Hypothalamus (tissue), 51 donors: ENCODE measurements at regions not wholly inside any gene's neighbourhood (a gene's known extent, or its start where the extent isn't known, plus 50 kb on each side); places are given as distances from the start of the nearest gene placed in this dataset.
A peak's percentile ranks its signal among the peaks of the same experiment; 100 is the strongest.
"Not testable (repeated sequence)": the region's sequence is repeated elsewhere in the genome, so short reads cannot be mapped to it uniquely, and the experiment has no call there.

Experiments used
- DNase-seq, 51 donors: peaks; one replicate each; lab custom pipeline; 2025; lab: John Stamatoyannopoulos, UW

GRCh38 chr22:22697377-22698117 lies 53.1 kb downstream of the GGTLC2 start:
- no peak for DNase-seq

DNA sequence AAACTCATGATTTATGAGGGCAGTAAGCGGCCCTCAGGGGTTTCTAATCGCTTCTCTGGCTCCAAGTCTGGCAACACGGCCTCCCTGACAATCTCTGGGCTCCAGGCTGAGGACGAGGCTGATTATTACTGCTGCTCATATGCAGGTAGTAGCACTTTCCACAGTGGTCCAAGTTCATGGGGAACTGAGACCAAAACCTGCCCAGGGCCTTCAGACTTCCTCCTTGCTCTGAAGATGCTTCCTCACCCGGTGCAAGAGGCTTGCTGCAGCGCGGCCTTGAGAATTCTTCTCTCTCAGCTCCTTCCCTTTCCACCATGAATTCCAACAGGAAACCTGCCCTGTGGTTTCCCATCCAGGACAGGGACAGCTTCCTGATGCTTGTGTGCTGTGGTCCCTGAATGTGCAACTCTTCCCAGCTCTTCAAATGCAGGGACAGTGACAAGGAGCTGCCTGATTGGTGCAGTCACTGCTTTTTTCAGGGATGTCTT lies 53.9 kb downstream of the GGTLC2 start:
- peak in 1 of 51 donors; percentile 3 for DNase-seq

DNA sequence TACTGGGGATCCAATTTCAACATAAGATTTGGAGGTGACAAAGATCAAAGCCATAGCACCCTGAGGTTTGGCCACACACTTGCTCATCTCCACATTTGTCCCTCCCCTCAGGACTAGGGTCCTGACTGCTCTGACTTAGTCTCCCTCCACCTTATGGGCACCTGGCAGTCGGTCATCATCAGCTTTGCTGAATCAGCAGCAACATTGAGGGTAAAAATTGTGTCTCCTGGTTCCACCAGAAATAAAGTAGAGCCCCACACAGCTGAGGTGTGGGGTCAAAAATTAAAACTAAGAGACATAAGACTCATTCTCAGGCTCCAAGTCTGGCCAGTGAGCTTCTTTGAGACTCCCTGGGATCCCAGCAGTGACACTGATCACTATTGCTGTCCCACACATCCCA lies 56.2 kb downstream of the GGTLC2 start:
- DNase-seq, result no peak

DNA sequence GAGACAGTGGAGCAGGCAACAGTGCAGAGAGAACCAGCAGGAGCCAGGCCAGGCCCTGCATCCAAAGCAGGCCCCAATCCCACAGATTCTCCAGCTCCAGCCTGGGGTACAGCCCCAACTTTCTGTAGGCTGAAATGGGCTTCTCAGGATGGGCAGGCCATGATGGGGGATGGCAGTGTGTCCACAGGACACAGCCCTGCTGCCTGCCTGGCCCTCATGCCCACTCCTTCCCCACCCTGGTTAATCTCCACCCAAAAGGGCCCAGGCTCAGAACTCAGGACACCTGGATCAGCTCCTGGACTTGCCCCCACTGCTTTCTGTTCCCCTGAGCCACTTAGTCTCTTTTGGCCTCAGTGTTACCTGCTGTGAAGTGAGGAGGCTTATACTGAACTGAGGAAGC lies 57.1 kb downstream of the GGTLC2 start:
- DNase-seq, result not testable (repeated sequence)

- DNase-seq, result no peak
Observed at GRCh38 chr22:22702237-22703202, 58.1 kb downstream of the GGTLC2 start.

DNA sequence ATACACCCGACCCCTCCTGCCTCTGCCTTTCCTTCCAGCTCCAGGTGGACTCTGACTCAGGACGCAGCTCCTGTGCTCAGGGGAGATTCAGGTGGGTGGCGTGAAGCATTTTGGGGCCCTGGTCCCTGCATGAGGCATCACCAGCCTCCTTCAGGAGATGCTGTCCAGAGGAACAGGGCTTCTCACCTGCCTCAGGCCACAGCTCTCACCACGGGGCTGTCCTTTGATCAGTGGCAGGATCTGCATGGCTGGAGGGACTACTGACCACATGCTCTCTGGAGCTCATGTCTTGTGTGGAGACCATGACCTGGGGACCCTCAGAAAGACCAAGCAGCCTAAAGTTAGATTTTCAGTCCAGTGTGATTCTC lies 58.8 kb downstream of the GGTLC2 start:
- DNase-seq, result no peak

DNA sequence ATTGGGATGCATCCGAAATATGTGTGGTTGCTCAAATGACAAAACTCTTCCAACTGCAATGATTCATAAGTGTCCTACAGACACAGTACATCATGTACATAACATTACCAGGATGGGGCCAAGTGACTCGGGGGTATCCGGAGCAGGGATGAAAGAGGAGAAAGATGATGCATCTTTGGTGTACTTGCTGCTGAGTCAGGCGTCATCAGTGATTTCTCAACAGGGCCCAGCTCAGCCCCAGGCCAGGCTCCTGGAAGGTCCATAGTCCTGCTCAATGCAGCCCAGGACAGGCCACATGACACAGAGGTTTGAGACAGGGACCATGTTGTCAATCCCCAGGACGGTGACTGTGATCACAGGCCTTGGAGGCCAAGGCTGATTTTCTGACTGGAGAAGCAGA lies 59.3 kb downstream of the GGTLC2 start:
- DNase-seq, result no peak

DNA sequence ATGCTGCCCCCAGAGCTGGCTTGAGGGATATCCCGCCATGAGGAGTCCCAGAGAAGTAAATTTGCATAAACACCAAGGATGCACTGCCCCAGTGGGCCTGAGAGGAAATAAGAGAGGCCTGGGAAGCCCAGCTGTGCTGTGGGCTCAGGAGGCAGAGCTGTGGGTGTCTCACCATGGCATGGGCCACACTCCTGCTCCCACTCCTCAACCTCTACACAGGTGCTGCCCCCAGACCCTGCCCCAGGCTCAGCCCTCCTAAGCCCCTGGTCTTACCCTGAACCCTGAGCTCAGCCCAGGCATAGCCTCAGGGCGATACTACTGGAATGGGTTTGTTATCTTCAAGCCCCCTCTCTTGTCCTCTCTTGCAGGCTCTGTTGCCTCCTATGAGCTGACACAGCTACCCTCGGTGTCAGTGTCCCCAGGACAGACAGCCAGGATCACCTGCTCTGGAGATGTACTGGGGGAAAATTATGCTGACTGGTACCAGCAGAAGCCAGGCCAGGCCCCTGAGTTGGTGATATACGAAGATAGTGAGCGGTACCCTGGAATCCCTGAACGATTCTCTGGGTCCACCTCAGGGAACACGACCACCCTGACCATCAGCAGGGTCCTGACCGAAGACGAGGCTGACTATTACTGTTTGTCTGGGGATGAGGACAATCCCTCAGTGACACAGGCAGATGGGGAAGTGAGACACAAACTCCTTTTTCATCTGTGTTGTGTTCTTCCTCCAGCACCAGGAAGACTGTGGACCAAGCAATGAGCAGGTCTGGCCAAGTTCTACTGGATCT lies 59.9 kb downstream of the GGTLC2 start:
- DNase-seq, result no peak

- DNase-seq, result no peak
Observed at GRCh38 chr22:22705328-22706100, 61.1 kb downstream of the GGTLC2 start.

- DNase-seq, result no peak
Observed at GRCh38 chr22:22706253-22706915, 62.0 kb downstream of the GGTLC2 start.

DNA sequence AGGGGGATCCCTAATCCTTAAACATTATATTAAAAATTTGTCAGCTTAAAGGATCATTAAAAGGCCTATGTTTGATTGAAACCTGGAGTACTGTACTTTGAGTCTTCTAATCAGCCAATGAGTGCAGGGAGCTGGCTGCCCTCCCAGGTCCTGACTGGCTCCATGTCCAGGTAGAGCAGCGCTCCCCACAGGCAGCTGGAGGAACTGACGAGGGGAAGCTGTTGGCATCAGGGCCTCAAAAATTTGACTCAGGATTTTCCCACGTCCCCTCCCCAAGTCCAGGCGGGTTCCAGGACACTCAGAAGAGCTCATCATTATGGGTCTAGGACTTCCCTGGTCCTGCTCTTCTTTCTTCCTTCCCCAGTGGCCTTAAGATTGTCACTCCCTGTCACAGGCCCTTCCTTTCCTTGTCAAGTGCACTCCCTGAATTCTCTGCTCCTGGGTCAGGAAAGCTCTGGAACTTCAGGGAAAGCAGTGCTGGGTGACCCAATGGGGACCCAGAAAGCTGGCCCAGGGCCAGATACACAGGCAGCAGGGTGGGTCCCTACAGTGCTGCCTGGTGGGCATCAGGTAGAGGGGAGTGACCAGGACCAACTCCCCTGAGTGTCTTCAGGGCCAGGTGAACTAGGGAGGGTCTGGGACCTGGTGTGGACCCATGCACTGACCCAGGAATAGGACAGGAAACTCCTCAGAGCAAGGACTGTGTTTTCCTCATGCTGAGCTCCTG lies 65.5 kb downstream of the GGTLC2 start:
- no peak for DNase-seq

- peak in 30 of 51 donors; percentile 5 to 66 (median 22) for DNase-seq
Observed at GRCh38 chr22:22710719-22711531, 66.5 kb downstream of the GGTLC2 start.

DNA sequence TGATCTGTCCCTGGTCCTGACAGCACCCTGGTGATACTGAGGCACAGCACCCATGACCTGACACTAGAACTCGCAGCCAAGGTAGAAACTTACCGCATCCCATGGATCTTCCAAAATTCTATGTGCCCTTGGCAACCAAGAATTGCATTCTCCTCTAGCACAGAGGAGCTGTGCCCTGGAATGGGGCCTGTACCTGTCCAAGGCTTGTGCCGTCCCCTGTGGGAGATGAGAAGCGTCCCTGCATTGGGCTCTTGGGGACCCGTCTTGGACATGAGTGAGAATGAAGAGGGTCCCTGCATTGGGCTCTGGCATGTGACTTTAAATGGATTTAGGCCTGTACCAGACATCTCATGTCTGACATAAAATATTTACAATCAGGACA lies 67.1 kb downstream of the GGTLC2 start:
- DNase-seq, result no peak

GRCh38 chr22:22712092-22712658 lies 67.8 kb downstream of the GGTLC2 start:
- no peak for DNase-seq

DNA sequence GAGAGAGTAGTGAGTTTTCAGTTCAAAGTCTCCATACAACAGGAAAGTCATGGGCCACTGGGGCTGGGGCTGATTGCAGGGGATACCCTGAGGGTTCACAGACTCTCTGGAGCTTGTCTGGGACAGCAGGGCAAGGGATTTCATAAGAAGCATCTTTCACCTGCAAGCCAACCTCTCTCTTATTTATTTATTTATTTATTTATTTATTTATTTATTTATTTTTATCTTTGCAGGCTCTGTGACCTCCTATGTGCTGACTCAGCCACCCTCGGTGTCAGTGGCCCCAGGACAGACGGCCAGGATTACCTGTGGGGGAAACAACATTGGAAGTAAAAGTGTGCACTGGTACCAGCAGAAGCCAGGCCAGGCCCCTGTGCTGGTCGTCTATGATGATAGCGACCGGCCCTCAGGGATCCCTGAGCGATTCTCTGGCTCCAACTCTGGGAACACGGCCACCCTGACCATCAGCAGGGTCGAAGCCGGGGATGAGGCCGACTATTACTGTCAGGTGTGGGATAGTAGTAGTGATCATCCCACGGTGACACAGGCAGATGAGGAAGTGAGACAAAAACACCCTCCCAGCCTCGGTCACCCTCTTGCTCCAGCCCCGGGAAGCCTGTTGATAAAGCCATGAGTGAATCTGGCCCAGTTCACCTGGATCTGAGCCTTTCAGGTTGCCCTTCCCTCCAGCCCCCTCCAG lies 68.4 kb downstream of the GGTLC2 start:
- no peak for DNase-seq

DNA sequence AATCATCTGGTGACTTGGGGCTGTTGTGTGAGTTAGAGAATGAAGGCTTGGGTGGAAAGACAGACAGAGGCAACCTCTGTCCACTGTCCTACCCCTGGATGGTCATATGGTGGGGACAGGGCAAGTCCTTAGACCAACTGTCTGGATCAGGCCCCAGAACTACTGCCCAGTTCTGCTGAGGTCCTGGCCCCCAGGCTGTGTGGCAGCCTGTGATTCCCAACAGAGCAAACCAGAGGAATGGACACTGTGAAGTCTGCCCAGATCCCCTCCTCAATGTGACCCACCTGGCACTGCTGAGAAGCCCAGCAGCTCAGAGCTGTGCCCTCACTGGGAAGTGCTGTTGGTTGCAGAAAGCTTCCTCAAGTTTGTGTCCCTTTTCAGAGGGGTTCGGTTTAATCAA lies 69.0 kb downstream of the GGTLC2 start:
- DNase-seq, result no peak
